Bronchial epithelial cell (primary cell): ENCODE measurements at regions not wholly inside any gene's neighbourhood (a gene's known extent, or its start where the extent isn't known, plus 50 kb on each side); places are given as distances from the start of the nearest gene placed in this dataset.

Source experiments
- DNase-seq: peaks from one replicate; pipeline ENCODE4 v3.0.0-alpha.2; 2010; ENCODE audit warnings: low read depth
- FAIRE-seq: peaks from 2 replicates; lab custom pipeline; 2011; peaks lifted over from hg19 to GRCh38; lab: Jason Lieb, UNC
- H3K27me3 ChIP-seq: 2 replicates; pipeline ENCODE4 v1.5.1; 2011; ENCODE audit warnings: low read length; ENCODE audit not compliant: control insufficient read depth, insufficient read depth
- H3K36me3 ChIP-seq: 2 replicates; pipeline ENCODE4 v1.5.1; 2011; ENCODE audit warnings: low read length; ENCODE audit not compliant: control insufficient read depth, insufficient read depth
- H3K4me3 ChIP-seq: 2 replicates; pipeline ENCODE4 v1.5.1; 2011; ENCODE audit warnings: mild to moderate bottlenecking, low read depth, low read length, control low read depth
- TF ChIP-seq, protein P1 (sequence below): IDR thresholded peaks from 2 replicates; pipeline ENCODE4 v1.5.1; 2011; ENCODE audit warnings: mild to moderate bottlenecking, moderate library complexity, low read length, control low read depth, inconsistent platforms; ENCODE audit not compliant: insufficient read depth, severe bottlenecking

DNA sequence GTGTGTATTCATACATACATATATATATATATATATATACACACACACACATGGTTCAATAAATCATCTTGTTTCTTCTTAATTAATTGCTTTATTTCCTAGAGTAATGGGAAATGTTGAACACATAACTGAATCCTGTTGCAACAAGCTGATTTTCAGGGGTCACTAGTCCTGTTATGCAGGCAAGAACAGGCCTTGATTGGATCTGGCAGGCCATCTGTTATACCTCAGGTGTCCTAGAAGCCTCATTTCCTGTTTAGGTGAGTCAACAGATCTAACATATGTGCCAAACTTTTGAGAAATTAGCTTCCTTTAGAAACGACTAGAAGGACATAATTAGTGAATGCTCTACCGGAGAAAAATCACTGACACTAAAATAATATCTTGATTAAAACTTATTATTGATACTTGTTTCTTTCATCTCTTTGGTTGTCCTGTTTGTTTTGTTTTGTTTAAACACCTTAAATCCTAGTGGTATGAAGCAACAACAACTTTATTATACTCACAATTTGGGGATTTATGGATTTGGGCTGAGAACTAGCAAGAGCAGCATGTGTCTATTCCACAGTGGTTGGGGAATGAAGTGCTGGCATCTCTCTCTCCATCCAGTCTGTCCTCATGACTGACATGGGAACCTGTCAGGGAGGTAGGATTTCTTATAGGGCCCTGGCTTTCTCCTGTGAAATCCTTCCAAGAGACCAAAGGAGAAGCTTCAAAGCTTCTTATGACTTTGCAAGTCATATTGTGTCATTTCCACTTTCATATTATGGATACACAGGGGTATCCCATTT, 552.6 kb downstream of the NSUN3 start:
- Histone ChIP-seq H3K27me3 (no peaks in the 10 kb centered on the region), H3K4me3 (no peak overlapping the region), H3K36me3 (no peaks in the 10 kb centered on the region)
- DNase-seq (peak; percentile 97), FAIRE-seq (no peak)
- TF ChIP-seq, protein P1, sequence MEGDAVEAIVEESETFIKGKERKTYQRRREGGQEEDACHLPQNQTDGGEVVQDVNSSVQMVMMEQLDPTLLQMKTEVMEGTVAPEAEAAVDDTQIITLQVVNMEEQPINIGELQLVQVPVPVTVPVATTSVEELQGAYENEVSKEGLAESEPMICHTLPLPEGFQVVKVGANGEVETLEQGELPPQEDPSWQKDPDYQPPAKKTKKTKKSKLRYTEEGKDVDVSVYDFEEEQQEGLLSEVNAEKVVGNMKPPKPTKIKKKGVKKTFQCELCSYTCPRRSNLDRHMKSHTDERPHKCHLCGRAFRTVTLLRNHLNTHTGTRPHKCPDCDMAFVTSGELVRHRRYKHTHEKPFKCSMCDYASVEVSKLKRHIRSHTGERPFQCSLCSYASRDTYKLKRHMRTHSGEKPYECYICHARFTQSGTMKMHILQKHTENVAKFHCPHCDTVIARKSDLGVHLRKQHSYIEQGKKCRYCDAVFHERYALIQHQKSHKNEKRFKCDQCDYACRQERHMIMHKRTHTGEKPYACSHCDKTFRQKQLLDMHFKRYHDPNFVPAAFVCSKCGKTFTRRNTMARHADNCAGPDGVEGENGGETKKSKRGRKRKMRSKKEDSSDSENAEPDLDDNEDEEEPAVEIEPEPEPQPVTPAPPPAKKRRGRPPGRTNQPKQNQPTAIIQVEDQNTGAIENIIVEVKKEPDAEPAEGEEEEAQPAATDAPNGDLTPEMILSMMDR = no peak

DNA sequence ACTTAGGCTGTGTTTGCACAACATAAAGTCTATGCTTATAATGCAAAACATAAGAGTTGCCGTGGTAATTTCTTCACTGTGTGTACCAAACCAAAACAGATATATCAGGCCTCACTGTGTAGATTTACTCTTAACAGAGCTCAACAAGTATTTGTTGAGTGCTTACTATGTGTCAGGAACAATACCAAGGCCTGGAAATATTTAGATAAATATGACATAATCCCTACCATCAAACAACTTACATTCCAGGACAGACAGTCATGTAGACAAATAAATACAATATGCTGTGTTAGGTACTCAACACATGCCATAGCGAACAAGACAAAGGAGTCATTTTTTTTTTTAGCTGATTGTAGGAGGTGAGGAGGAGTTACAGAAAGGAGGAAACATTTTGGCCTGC, 554.0 kb downstream of the NSUN3 start:
- Histone ChIP-seq H3K36me3 (no peaks in the 10 kb centered on the region), H3K27me3 (no peaks in the 10 kb centered on the region), H3K4me3 (no peak overlapping the region)
- FAIRE-seq = no peak
- peak; percentile 94 for DNase-seq
- TF ChIP-seq, protein P1 = no peak

DNA sequence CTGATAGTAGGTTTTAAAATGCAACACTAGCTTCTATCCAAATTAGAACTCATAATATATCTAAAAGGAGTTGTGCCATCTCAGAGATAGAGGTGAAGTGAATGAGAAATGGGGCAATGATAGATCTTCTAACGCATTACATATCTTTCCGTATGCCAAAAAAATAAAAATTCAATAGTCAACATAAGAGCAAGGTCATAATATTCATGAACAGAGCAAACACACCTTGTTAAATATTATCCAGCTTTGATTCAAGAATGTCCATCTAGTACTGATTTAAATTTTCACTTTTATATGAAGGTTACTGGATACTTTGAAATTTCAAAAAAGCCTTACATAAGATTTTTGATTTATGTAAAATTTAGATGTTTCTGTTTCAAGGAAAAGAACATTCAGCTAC, 554.5 kb downstream of the NSUN3 start:
- Histone ChIP-seq H3K4me3 (no peak overlapping the region), H3K27me3 (no peaks in the 10 kb centered on the region), H3K36me3 (no peaks in the 10 kb centered on the region)
- TF ChIP-seq, protein P1 = no peak
- FAIRE-seq (no peak), DNase-seq (no peak)

DNA sequence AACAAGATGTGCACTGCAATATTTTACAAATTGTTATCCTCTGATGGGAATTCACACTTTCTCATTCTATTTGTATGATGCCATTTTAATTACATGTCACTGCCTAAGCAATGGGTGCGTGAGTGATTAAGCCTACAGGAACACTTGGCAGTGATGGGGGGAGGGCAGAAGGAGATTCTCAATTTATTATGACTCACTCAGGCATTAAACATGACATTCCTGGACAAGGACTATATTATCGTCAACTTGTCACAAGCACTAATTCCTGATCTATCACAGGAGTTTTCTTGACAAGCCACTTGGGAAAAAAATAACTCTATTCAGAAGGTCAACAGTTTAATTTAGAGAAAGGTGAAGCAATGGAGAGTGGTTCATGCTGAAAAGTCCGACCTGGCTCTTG, 556.8 kb downstream of the NSUN3 start:
- FAIRE-seq (no peak), DNase-seq (peak; percentile 50)
- TF ChIP-seq, protein P1 = no peak
- Histone ChIP-seq H3K27me3 (no peaks in the 10 kb centered on the region), H3K36me3 (no peaks in the 10 kb centered on the region), H3K4me3 (no peak overlapping the region)

DNA sequence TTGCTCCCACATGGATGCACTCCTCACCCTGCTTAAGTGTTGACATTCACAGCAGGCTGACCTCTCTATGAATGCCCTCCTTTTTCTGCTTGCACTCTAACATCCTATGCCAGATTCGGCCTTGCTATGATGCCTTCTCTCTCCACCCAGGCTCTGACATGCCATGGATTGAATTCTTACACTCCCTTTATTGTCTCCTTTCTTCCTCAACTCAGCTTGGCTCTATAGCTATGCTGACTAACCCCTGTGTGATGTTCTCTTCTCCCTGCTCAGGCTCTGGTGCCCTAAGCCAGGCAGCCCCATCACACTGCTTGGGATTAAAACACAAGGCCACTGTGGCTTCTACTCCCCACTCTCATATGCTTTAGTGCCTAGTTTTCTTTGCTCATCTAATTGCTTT, 563.7 kb downstream of the NSUN3 start:
- DNase-seq (peak; percentile 47), FAIRE-seq (peak; percentile 32)
- Histone ChIP-seq H3K4me3 (no peak overlapping the region), H3K36me3 (no peaks in the 10 kb centered on the region), H3K27me3 (no peaks in the 10 kb centered on the region)
- TF ChIP-seq, protein P1 = no peak

DNA sequence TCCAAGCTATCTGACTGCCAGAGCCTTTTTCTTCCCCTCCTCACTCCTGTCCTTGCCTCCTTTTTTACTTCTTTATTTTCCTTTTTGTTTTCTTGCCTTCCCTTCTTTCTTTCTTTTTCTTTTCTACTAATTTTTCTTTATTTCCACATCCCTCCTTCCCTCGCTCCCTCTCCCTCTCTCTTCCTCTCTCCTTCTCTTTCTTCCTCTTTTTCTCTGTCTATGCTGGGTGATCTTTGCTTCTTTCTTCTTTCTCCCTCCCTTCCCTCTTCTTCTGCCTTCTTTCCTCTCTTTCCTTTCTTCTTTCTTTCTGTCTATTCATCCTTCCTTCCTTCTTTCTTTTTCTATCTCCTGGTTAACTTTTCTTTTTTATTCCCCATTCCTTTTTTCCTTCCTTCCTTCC, 564.8 kb downstream of the NSUN3 start:
- Histone ChIP-seq H3K4me3 (no peak overlapping the region), H3K27me3 (no peaks in the 10 kb centered on the region), H3K36me3 (no peaks in the 10 kb centered on the region)
- FAIRE-seq (no peak), DNase-seq (no peak)
- TF ChIP-seq, protein P1 = no peak
